HCT116 (cell line): ENCODE measurements at regions not wholly inside any gene's neighbourhood (a gene's known extent, or its start where the extent isn't known, plus 50 kb on each side); places are given as distances from the start of the nearest gene placed in this dataset.

ENCODE experiments used
- ATAC-seq: fragments of 200-7000 bp; cut with Tn5 transposase; 2 replicates; pipeline ENCODE4 v1.9.1; 2020; ENCODE audit warnings: mild to moderate bottlenecking, moderate library complexity
- BruUV-seq: library from RNA; stranded (reverse); fragments of 400-500 nt; replicated peaks from 2 replicates; lab custom pipeline; 2021; lab: Mats Ljungman, UMichigan
- CTCF ChIA-PET: fragments of 300-600 bp; sonication (Branson Sonifier 250); formaldehyde crosslinking; loops from one replicate; lab custom pipeline; 2021; ENCODE audit warnings: antibody characterized with exemption; lab: Charles Lee
- POLR2A ChIA-PET: fragments of 300-600, 350-600 bp; sonication (Branson Sonifier 250); formaldehyde crosslinking; loops from one replicate; lab custom pipeline; 2021; ENCODE audit warnings: antibody characterized with exemption; lab: Charles Lee
- RAD21 ChIA-PET, 2 experiments: fragments of 300-600 bp; sonication (Branson Sonifier 250); formaldehyde crosslinking; loops; one replicate each; lab custom pipeline; 2023; ENCODE audit warnings: low total read pairs in 2 of 2; ENCODE audit not compliant: uncharacterized antibody in 2 of 2, unreplicated experiment in 2 of 2, low non-redundant PET in 1 of 2; lab: Charles Lee
- DNase-seq: peaks from one replicate; pipeline ENCODE4 v3.0.0-alpha.2; 2010; ENCODE audit warnings: low read depth, low spot score
- H2AFZ ChIP-seq: fragments of 200-600 bp; shearing (Covaris generic), sonication (generic); 2 replicates; pipeline ENCODE4 v1.6.1; 2017; ENCODE audit warnings: low read depth, mixed run types, mixed read lengths, antibody characterized with exemption, low read length; ENCODE audit not compliant: poor library complexity, severe bottlenecking
- H3K27ac ChIP-seq: 2 replicates; pipeline ENCODE4 v1.5.1; 2012; ENCODE audit warnings: low read depth, low read length
- H3K27me3 ChIP-seq: fragments of 200-600 bp; sonication (generic); 2 replicates; pipeline ENCODE4 v1.6.1; 2016; ENCODE audit warnings: mixed run types, low read length, mixed read lengths; ENCODE audit not compliant: insufficient read depth
- H3K36me3 ChIP-seq, 2 experiments: fragments of 200-500 bp in 1 of 2; fragments of 200-600 bp in 1 of 2; sonication (Bioruptor generic) in 1 of 2; sonication (generic) in 1 of 2; 2 replicates each; pipeline versions ENCODE4 v1.5.1 to v1.6.1; 2014 to 2016; ENCODE audit warnings: low read length in 2 of 2, inconsistent platforms in 1 of 2, mixed read lengths in 1 of 2, mixed run types in 1 of 2; ENCODE audit not compliant: insufficient read depth in 2 of 2, control insufficient read depth in 1 of 2
- H3K4me1 ChIP-seq, 2 experiments: fragments of 200-600 bp in 1 of 2; sonication (generic) in 1 of 2; 2 replicates each; pipeline versions ENCODE4 v1.5.1 to v1.6.1; 2012 to 2017; ENCODE audit warnings: low read length in 2 of 2, inconsistent platforms in 1 of 2, mild to moderate bottlenecking in 1 of 2, mixed read lengths in 1 of 2, mixed run types in 1 of 2, moderate library complexity in 1 of 2; ENCODE audit not compliant: insufficient read depth in 2 of 2, control insufficient read depth in 1 of 2
- H3K4me2 ChIP-seq: fragments of 200-600 bp; sonication (generic); 2 replicates; pipeline ENCODE4 v1.6.1; 2017; ENCODE audit warnings: mixed run types, low read length, mixed read lengths
- H3K4me3 ChIP-seq, 2 experiments: fragments of 200-600 bp in 1 of 2; sonication (generic) in 1 of 2; replicated peaks in 1 of 2; 2 replicates each; pipeline ENCODE4 v1.5.1; 2011 to 2016; ENCODE audit warnings: low read length in 2 of 2, control low read depth in 1 of 2, low read depth in 1 of 2, mild to moderate bottlenecking in 1 of 2, mixed read lengths in 1 of 2, mixed run types in 1 of 2
- H3K79me2 ChIP-seq: fragments of 200-600 bp; sonication (generic); 2 replicates; pipeline ENCODE4 v1.6.1; 2017; ENCODE audit warnings: mild to moderate bottlenecking, mixed run types, low read length, moderate library complexity, mixed read lengths; ENCODE audit not compliant: insufficient read depth
- H3K9ac ChIP-seq: fragments of 200-600 bp; sonication (generic); 2 replicates; pipeline ENCODE4 v1.6.1; 2016; ENCODE audit warnings: low read length, mixed read lengths
- H3K9me2 ChIP-seq: fragments of 200-600 bp; sonication (generic), shearing (Covaris generic); 2 replicates; pipeline ENCODE4 v1.6.1; 2017; ENCODE audit warnings: mixed run types, mild to moderate bottlenecking, moderate library complexity; ENCODE audit not compliant: insufficient read depth
- H3K9me3 ChIP-seq, 2 experiments: fragments of 200-500 bp in 1 of 2; fragments of 200-600 bp in 1 of 2; sonication (Bioruptor generic) in 1 of 2; sonication (generic) in 1 of 2; 2 replicates each; pipeline ENCODE4 v1.6.1; 2014 to 2017; ENCODE audit warnings: low read length in 2 of 2, mixed read lengths in 2 of 2, inconsistent platforms in 1 of 2, low read depth in 1 of 2, mild to moderate bottlenecking in 1 of 2, mixed run types in 1 of 2, moderate library complexity in 1 of 2; ENCODE audit not compliant: control insufficient read depth in 1 of 2, insufficient read depth in 1 of 2
- H4K20me1 ChIP-seq: fragments of 200-600 bp; sonication (generic), shearing (Covaris generic); 2 replicates; pipeline ENCODE4 v1.6.1; 2017; ENCODE audit warnings: mixed run types, mild to moderate bottlenecking, moderate library complexity; ENCODE audit not compliant: insufficient read depth
- ATF3 ChIP-seq: IDR thresholded peaks from 2 replicates; pipeline ENCODE4 v1.6.1; 2012
- CEBPB ChIP-seq: IDR thresholded peaks from 2 replicates; pipeline ENCODE4 v1.6.1; 2012; ENCODE audit warnings: low read depth
- EGR1 ChIP-seq: IDR thresholded peaks from 2 replicates; pipeline ENCODE4 v1.6.1; 2012; ENCODE audit warnings: low read depth
- EZH2 ChIP-seq: fragments of 200-600 bp; sonication (generic); IDR thresholded peaks from 2 replicates; pipeline ENCODE4 v1.6.1; 2017; ENCODE audit warnings: antibody characterized with exemption, mixed run types
- EZH2phosphoT487 ChIP-seq: fragments of 200-600 bp; IDR thresholded peaks from 2 replicates; pipeline ENCODE4 v1.6.1; 2018; ENCODE audit warnings: antibody characterized with exemption, borderline replicate concordance
- FOSL1 ChIP-seq: IDR thresholded peaks from 2 replicates; pipeline ENCODE4 v1.6.1; 2012; ENCODE audit warnings: low read depth
- POLR2AphosphoS5 ChIP-seq: IDR thresholded peaks from 2 replicates; pipeline ENCODE4 v1.6.1; 2011; ENCODE audit warnings: mild to moderate bottlenecking, low read depth, low read length, moderate library complexity
- RAD21 ChIP-seq: IDR thresholded peaks from 2 replicates; pipeline ENCODE4 v1.6.1; 2012; ENCODE audit warnings: low read depth, mild to moderate bottlenecking
- REST ChIP-seq: IDR thresholded peaks from 2 replicates; pipeline ENCODE4 v1.6.1; 2012; ENCODE audit warnings: low read depth
- TCF7L2 ChIP-seq: IDR thresholded peaks from 2 replicates; pipeline ENCODE4 v1.7.0; 2011; ENCODE audit warnings: borderline replicate concordance, inconsistent platforms; ENCODE audit not compliant: insufficient read depth, insufficient read length; ENCODE audit errors: extremely low read depth
- ZFX ChIP-seq: fragments of 450-650 bp; IDR thresholded peaks from 2 replicates; pipeline ENCODE4 v1.6.1; 2017
- intact Hi-C: fragments of 100-400 bp; cut with micrococcal nuclease; formaldehyde crosslinking; loops from 2 replicates; pipeline ENCODE4 v1.10.0; 2022

- intact Hi-C loops: no loop called here
- no peaks in the 10 kb centered on the region for H3K9me3 ChIP-seq
- no peak overlapping the region for H3K27ac ChIP-seq
- no peaks in the 10 kb centered on the region for H3K79me2 ChIP-seq
- no peaks in the 10 kb centered on the region for H3K36me3 ChIP-seq
- no peaks in the 10 kb centered on the region for H3K9me2 ChIP-seq
- no peaks in the 10 kb centered on the region for H4K20me1 ChIP-seq
- H3K9ac ChIP-seq: no peak overlapping the region
- no peak for TF ChIP-seq EZH2phosphoT487
- no peak for TF ChIP-seq EGR1
- no peak for TF ChIP-seq CEBPB
- TF ChIP-seq POLR2AphosphoS5: no peak
- no peak for TF ChIP-seq RAD21
- TF ChIP-seq ATF3: no peak
- no peak for TF ChIP-seq FOSL1
- no peak for TF ChIP-seq TCF7L2
- TF ChIP-seq ZFX: no peak
- TF ChIP-seq REST: no peak
- no peak for TF ChIP-seq EZH2
- BruUV-seq: no TSS peak
- no peak overlapping the region for H2AFZ ChIP-seq
- no peaks in the 10 kb centered on the region for H3K4me1 ChIP-seq
- ATAC-seq (no peak), DNase-seq (no peak)
- peaks cover 8% of the 10 kb centered on the region; the same call in 1 of the 2 replicates for H3K27me3 ChIP-seq
- H3K4me3 ChIP-seq: no peak overlapping the region
- ChIA-PET POLR2A (no interaction called here), RAD21 (no interaction called here), CTCF (no interaction called here)
- H3K4me2 ChIP-seq: no peak overlapping the region
Measured at GRCh38 chr16:9607515-9608230, 516.2 kb downstream of the HAPSTR1 start.
